Calu3 (cell line): ENCODE measurements at regions not wholly inside any gene's neighbourhood (a gene's known extent, or its start where the extent isn't known, plus 50 kb on each side); places are given as distances from the start of the nearest gene placed in this dataset.
A peak's percentile ranks its signal among the peaks of the same experiment; 100 is the strongest.

ENCODE experiments used
- BruUV-seq: library from RNA; stranded (reverse); fragments of 400-500 nt; replicated peaks from 2 replicates; lab custom pipeline; 2021; lab: Mats Ljungman, UMichigan
- CTCF ChIA-PET: fragments of 300-600 bp; sonication (Branson Sonifier 250); formaldehyde crosslinking; loops from one replicate; lab custom pipeline; 2022; ENCODE audit warnings: antibody characterized with exemption; lab: Charles Lee
- DNase-seq: peaks from one replicate; pipeline ENCODE4 v3.0.0; 2022
- H3K27ac Mint-ChIP-seq: one replicate; pipeline ENCODE4 v1.8.0; 2022; ENCODE audit warnings: mixed read lengths; ENCODE audit not compliant: unreplicated experiment
- H3K27me3 Mint-ChIP-seq: one replicate; pipeline ENCODE4 v1.8.0; 2022; ENCODE audit warnings: mixed read lengths; ENCODE audit not compliant: unreplicated experiment
- H3K36me3 Mint-ChIP-seq: one replicate; pipeline ENCODE4 v1.8.0; 2022; ENCODE audit warnings: mild to moderate bottlenecking, moderate library complexity, mixed read lengths; ENCODE audit not compliant: insufficient read depth, unreplicated experiment
- H3K4me1 Mint-ChIP-seq: one replicate; pipeline ENCODE4 v1.8.0; 2022; ENCODE audit warnings: mild to moderate bottlenecking, low read depth, mixed read lengths; ENCODE audit not compliant: unreplicated experiment
- H3K4me3 Mint-ChIP-seq: one replicate; pipeline ENCODE4 v1.8.0; 2022; ENCODE audit warnings: mild to moderate bottlenecking, low read depth, moderate library complexity, mixed read lengths; ENCODE audit not compliant: unreplicated experiment
- H3K9me3 Mint-ChIP-seq: one replicate; pipeline ENCODE4 v1.8.0; 2022; ENCODE audit warnings: low read depth, mixed read lengths; ENCODE audit not compliant: unreplicated experiment
- intact Hi-C: fragments of 100-400 bp; cut with micrococcal nuclease; formaldehyde crosslinking; loops from one replicate; pipeline ENCODE4 v1.10.0; 2022; ENCODE audit not compliant: unreplicated experiment
- TF ChIP-seq, protein P1 (sequence below): fragments of 200-600 bp; IDR thresholded peaks from one replicate; pipeline ENCODE4 v1.8.0; 2022; ENCODE audit warnings: antibody characterized with exemption; ENCODE audit not compliant: unreplicated experiment

- Mint-ChIP-seq H3K27ac (peak overlapping the region; percentile 88), H3K36me3 (peaks cover 10% of the 10 kb centered on the region), H3K4me3 (no peak overlapping the region), H3K9me3 (no peaks in the 10 kb centered on the region), H3K4me1 (peaks cover 51% of the 10 kb centered on the region), H3K27me3 (no peaks in the 10 kb centered on the region)
- CTCF ChIA-PET = no interaction called here
- DNase-seq = peak; percentile 20
- TF ChIP-seq, protein P1, sequence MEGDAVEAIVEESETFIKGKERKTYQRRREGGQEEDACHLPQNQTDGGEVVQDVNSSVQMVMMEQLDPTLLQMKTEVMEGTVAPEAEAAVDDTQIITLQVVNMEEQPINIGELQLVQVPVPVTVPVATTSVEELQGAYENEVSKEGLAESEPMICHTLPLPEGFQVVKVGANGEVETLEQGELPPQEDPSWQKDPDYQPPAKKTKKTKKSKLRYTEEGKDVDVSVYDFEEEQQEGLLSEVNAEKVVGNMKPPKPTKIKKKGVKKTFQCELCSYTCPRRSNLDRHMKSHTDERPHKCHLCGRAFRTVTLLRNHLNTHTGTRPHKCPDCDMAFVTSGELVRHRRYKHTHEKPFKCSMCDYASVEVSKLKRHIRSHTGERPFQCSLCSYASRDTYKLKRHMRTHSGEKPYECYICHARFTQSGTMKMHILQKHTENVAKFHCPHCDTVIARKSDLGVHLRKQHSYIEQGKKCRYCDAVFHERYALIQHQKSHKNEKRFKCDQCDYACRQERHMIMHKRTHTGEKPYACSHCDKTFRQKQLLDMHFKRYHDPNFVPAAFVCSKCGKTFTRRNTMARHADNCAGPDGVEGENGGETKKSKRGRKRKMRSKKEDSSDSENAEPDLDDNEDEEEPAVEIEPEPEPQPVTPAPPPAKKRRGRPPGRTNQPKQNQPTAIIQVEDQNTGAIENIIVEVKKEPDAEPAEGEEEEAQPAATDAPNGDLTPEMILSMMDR = no peak
- intact Hi-C loops = loop anchor here (10.0 kb wide), 1 partner anchor 175 kb away; no protein-coding TSS in a partner anchor
- TSS peak; percentile 11 for BruUV-seq
These were observed 90.6 kb downstream of the ATP6V1G3 start for GRCh38 chr1:198449727-198450433.

DNA sequence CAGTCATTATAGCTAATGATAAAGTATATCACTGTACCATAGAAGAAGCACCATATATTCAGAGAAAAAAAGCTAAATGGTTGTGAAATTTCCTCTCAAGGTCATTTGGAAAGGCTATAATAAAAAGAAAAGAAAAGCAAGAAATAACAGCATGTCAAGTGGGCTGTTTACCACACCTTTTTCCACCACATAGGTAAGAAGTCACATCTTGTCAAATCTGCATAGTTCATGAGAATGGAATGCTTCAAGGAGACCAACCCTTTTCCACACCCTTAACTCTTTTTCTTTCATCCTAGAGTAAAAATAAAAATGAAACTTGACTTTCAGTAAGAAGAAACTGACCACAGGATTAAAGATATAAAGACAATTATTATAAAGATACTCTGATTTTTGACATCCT, 91.2 kb downstream of the ATP6V1G3 start:
- BruUV-seq = no TSS peak
- Mint-ChIP-seq H3K4me1 (peaks cover 51% of the 10 kb centered on the region), H3K4me3 (peak overlapping the region; percentile 9), H3K27me3 (no peaks in the 10 kb centered on the region), H3K9me3 (no peaks in the 10 kb centered on the region), H3K36me3 (peaks cover 10% of the 10 kb centered on the region), H3K27ac (peak overlapping the region; percentile 88)
- DNase-seq = peak; percentile 16
- TF ChIP-seq, protein P1 = no peak
- CTCF ChIA-PET = interaction anchor here (1.0 kb wide), 1 partner anchor 294 kb away, joined by 3 read pairs; no protein-coding TSS in a partner anchor
- intact Hi-C loops = loop anchor here (10.0 kb wide), 1 partner anchor 174 kb away; no protein-coding TSS in a partner anchor

GRCh38 chr1:198447468-198447867, 93.0 kb downstream of the ATP6V1G3 start:
- no peak overlapping the region for H3K4me3 Mint-ChIP-seq
- intact Hi-C loops = loop anchor here (10.0 kb wide), 1 partner anchor 173 kb away; no protein-coding TSS in a partner anchor
- no peaks in the 10 kb centered on the region for H3K9me3 Mint-ChIP-seq
- TF ChIP-seq, protein P1 = no peak
- H3K36me3 Mint-ChIP-seq = peaks cover 18% of the 10 kb centered on the region
- H3K27me3 Mint-ChIP-seq = no peaks in the 10 kb centered on the region
- no TSS peak for BruUV-seq
- CTCF ChIA-PET = no interaction called here
- H3K4me1 Mint-ChIP-seq = peaks cover 57% of the 10 kb centered on the region
- no peak for DNase-seq
- peak overlapping the region; percentile 32 for H3K27ac Mint-ChIP-seq

DNA sequence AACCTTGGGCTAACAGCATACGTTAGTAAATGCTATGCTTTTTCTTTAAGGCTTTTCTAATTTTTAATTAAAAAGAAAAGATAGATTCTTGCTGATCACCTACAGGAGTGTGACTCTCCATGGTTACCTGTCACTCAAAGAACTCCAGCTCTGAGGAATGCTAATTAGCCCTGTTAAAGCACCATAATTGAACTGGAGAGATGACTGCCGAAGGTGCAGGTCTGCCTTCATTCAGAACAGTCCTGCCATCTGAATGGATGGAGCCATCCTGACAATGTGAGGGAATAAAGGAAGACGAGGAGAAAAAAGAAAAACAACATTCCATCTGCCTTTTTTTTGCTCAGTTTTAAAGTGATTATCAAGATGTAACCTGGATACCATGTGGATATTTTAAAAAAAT, 94.6 kb downstream of the ATP6V1G3 start:
- Mint-ChIP-seq H3K4me1 (peaks cover 68% of the 10 kb centered on the region), H3K9me3 (no peaks in the 10 kb centered on the region), H3K4me3 (no peak overlapping the region), H3K36me3 (peaks cover 18% of the 10 kb centered on the region), H3K27ac (peak overlapping the region; percentile 97), H3K27me3 (no peaks in the 10 kb centered on the region)
- DNase-seq = no peak
- BruUV-seq = no TSS peak
- CTCF ChIA-PET = no interaction called here
- intact Hi-C loops = loop anchor here (10.0 kb wide), 1 partner anchor 171 kb away; no protein-coding TSS in a partner anchor
- TF ChIP-seq, protein P1 = no peak
